A673 (cell line): ENCODE measurements at regions not wholly inside any gene's neighbourhood (a gene's known extent, or its start where the extent isn't known, plus 50 kb on each side); places are given as distances from the start of the nearest gene placed in this dataset.

Source experiments
- EZH2 ChIP-seq: fragments of 200-600 bp; sonication (generic); IDR thresholded peaks from 2 replicates; pipeline ENCODE4 v1.6.1; 2017; ENCODE audit warnings: borderline replicate concordance, low read depth, mild to moderate bottlenecking, mixed read lengths, antibody characterized with exemption, low read length; ENCODE audit not compliant: poor library complexity, severe bottlenecking
- TF ChIP-seq, protein P1 (sequence below): fragments of 300-800, 200-600 bp; sonication (generic); conservative IDR thresholded peaks from 2 replicates; pipeline ENCODE4 v1.5.1; 2017; ENCODE audit warnings: low read depth, mild to moderate bottlenecking, antibody characterized with exemption, low read length, moderate library complexity, mixed read lengths

DNA sequence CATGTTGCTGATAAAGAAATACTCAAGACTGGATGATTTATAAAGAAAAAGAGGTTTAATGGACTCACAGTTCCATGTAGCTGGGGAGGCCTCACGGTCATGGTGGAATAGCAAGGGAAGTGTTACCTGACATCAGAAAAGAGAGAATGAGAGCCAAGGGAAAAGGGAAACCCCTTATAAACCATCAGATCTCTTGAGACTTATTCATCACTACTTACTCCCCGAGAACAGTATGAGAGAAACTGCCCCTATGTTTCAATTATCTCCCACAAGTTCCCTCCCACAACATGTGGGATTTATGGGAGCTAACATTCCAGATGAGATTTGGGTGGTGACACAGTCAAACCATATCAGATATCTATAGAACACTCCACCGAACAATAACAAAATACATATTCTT is 904.6 kb downstream of the PDCD6IP start:
- TF ChIP-seq, protein P1, sequence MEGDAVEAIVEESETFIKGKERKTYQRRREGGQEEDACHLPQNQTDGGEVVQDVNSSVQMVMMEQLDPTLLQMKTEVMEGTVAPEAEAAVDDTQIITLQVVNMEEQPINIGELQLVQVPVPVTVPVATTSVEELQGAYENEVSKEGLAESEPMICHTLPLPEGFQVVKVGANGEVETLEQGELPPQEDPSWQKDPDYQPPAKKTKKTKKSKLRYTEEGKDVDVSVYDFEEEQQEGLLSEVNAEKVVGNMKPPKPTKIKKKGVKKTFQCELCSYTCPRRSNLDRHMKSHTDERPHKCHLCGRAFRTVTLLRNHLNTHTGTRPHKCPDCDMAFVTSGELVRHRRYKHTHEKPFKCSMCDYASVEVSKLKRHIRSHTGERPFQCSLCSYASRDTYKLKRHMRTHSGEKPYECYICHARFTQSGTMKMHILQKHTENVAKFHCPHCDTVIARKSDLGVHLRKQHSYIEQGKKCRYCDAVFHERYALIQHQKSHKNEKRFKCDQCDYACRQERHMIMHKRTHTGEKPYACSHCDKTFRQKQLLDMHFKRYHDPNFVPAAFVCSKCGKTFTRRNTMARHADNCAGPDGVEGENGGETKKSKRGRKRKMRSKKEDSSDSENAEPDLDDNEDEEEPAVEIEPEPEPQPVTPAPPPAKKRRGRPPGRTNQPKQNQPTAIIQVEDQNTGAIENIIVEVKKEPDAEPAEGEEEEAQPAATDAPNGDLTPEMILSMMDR = no peak
- no peak for TF ChIP-seq EZH2
